NCI-H460 (cell line): ENCODE measurements at regions not wholly inside any gene's neighbourhood (a gene's known extent, or its start where the extent isn't known, plus 50 kb on each side); places are given as distances from the start of the nearest gene placed in this dataset.
"Not testable (repeated sequence)": the region's sequence is repeated elsewhere in the genome, so short reads cannot be mapped to it uniquely, and the experiment has no call there.

Experiments used
- DNase-seq: peaks from one replicate; pipeline ENCODE4 v3.0.0-alpha.2; 2016; ENCODE audit warnings: low read depth; ENCODE audit errors: extremely low read depth

DNA sequence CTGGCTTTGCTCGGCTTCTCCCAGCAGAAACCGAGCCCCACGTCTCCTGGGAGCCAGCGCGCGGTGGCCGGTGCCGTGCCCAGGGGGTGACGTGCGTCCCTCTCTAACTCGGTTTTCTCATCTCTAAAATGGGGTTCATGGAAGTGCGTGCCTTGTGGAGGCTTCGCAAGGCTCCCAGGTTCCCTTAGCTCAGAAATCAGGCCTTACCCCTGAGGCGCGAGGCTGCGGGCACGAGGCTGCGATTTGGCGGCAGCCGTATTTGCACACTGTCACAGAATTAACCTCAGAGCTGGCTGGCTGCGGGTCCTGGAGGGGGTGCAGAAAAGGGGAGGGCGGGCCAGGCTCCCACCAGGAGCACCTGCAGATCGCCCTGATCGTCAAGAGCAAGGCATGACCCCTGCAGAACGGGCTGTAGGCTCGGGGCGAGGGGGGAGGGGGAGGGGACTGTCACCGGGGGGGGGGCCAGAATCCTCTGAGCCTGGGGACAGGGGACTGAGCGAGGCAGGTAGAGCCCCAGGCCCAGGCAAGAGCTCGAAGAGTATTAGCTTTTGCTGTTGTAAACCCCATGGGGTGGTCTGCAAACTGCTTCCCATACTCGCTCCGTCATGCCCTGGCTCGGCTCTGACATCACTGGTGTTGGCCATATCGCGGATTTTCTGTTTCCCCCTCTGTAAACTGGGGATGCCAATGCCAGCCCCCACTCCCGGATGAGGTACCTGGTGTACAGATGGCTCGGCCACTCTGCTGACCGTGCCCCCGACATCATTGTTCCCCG lies 62.2 kb downstream of the CCNE1 start:
- no peak for DNase-seq

DNA sequence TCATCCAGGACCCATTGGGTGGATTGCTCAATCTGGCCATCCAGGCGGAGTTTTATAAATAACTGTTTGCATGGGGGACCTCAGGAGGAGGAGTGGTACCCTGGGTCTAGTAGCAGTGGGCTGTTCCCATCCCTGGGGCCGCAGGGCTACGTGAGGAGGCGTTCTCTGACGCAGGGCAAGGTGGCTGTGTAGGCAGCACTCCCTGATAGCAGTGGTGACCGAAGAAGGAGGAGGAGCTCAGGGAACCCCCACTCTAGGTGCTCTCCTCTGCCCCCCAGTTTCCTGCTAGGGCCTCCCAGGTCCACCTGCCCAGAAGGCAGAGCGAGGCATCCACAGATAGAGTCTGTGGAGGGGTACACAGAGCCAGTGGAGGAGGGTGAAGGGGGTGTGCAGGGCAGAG lies 64.1 kb downstream of the CCNE1 start:
- no peak for DNase-seq

DNA sequence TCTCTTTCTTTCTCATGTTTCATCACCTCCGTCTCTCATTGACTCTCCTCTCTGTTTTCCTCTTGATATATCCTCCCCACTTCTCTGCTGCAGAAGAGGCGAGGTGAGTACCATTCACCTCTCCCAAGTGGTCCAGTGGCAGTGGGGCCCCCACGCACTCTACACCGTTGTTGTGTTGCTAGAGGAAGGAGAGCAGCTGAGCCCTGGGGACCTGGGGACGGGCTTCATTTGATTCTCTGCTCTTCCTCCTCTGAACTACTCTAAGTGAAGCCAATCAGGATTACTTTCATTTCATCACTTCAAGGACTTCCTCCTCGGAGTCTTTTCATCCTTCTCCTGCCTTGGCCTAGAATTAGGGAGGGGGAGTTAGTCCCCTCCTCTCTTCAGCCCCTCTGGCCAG lies 64.6 kb downstream of the CCNE1 start:
- DNase-seq = no peak

- not testable (repeated sequence) for DNase-seq
These were observed 65.1 kb downstream of the CCNE1 start for GRCh38 chr19:29876908-29877307.

GRCh38 chr19:29878973-29879654 lies 62.9 kb upstream of the URI1 start:
- DNase-seq = peak; percentile 30

GRCh38 chr19:29879655-29879974 lies 62.4 kb upstream of the URI1 start:
- no peak for DNase-seq

- DNase-seq = no peak
These were observed 61.4 kb upstream of the URI1 start for GRCh38 chr19:29880498-29881081.

DNA sequence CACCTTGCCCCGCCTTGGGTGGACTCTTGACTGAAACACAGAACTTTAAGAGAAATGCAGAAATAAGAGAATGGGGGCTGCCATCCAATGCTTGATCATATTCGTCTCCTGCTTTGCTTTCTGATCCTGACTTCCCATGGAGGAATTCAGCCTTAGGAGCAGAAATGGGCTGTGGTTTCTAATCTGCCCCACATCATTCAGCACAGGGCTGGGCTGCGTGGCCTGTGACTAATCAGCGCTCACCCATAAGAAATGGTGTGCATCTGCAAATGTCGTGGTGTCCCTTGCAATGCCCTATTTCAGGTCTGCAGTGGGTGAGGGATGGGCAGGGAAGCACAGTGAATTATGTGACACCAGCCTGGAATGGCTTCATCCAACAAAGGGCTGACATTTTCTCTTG lies 60.7 kb upstream of the URI1 start:
- DNase-seq = no peak

DNA sequence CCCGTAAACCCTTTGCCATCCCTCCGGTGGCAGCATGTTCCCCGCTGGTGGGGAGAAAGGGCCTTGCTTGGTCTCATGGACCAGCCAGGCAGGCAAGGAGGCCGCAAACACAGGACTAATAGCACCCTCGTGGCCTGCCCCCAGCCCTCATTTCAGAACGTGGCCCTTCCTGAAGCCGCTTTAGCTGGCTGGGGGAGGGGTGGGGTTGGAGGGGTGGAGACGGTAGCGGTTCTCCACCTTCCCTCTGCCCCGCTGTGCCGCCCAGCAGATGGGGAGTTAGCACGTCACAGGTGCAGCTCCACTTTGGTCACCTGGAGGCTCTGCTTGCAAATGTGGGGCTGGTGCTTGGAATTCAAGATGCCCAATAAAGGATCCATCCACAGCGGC lies 59.3 kb upstream of the URI1 start:
- DNase-seq = no peak

- DNase-seq = no peak
These were observed 58.0 kb upstream of the URI1 start for GRCh38 chr19:29884044-29884443.

GRCh38 chr19:29884466-29884865 lies 57.6 kb upstream of the URI1 start:
- no peak for DNase-seq

DNA sequence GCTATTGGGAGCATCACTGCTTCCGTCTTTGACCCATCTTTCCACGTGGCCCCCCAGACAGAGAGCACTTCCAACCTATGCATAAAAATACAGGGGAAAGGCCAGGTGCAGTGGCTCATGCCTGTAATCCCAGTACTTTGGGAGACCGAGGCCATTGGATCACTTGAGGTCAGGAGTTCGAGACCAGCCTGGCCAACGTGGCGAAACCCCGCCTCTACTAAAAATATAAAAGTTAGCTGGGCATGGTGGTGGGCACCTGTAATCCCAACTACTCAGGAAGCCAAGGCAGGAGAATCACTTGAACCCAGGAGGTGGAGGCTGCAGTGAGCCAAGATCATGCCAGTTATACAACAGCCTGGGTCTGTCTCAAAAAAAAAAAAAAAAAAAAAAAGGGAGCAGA lies 55.9 kb upstream of the URI1 start:
- not testable (repeated sequence) for DNase-seq

DNA sequence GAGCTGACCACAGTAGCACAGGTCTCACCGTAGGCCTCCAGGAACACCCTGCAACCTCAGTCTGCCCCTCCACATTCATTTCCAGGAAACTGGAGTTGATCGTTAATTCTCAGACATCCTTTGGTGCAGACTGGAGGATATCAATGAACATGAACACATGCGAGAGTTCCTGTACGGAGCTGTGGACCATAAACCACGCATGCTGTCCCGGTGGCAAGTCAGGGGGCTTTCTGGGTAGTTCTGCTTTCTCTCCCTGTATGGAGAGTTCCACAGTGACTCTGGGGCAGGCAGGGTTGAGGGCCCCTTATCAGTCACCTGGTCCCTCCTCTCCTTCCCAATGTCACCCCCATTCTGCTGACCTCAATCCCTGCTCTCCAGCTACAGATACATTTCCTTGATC lies 55.5 kb upstream of the URI1 start:
- no peak for DNase-seq

- DNase-seq = no peak
These were observed 54.6 kb upstream of the URI1 start for GRCh38 chr19:29887442-29887855.

DNA sequence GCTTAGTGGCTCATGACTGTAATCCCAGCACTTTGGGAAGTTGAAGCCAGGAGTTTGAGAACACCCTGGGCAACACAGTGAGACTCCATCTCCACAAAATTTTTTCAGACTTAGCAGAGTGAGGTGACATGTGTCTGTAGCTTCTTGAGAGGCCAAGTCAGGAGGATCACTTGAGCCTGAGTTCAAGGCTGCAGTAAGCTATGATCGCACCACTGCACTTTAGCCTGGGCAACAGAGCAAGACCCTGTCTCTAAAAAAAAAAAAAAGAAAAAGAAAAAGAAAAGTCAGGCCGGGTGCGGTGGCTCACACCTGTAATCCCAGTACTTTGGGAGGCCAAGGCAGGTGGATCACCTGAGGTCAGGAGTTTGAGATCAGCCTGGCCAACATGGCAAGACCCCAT lies 54.0 kb upstream of the URI1 start:
- DNase-seq = not testable (repeated sequence)

GRCh38 chr19:29889702-29890101 lies 52.3 kb upstream of the URI1 start:
- no peak for DNase-seq

DNA sequence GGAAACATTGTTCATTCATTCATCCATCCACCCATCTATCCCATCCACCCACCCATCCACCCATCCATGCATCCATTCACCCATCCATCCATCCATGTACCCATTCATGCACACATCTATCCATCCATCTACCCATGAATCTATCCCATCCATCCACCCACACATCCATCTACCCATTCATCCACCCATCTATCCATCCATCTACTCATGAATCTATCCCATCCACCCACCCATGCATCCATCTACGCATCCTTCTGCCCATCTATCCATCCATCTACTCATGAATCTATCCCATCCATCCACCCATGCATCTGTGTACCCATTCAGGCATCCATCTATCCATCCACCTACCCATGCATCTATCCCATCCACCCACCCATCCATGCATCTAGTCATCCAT lies 51.6 kb upstream of the URI1 start:
- DNase-seq = no peak
